HEK293T (cell line): ENCODE measurements at regions not wholly inside any gene's neighbourhood (a gene's known extent, or its start where the extent isn't known, plus 50 kb on each side); places are given as distances from the start of the nearest gene placed in this dataset.

Experiments
- BHLHE40 ChIP-seq: fragments of 450-650 bp; IDR thresholded peaks from 2 replicates; pipeline ENCODE4 v1.6.1; 2016; ENCODE audit warnings: mild to moderate bottlenecking, moderate library complexity, borderline replicate concordance
- CTBP1 ChIP-seq: fragments of 450-650 bp; IDR thresholded peaks from 2 replicates; pipeline ENCODE4 v1.6.1; 2016; ENCODE audit warnings: borderline replicate concordance
- FOXK2 ChIP-seq: fragments of 450-650 bp; IDR thresholded peaks from 2 replicates; pipeline ENCODE4 v1.6.1; 2016; ENCODE audit warnings: mild to moderate bottlenecking
- L3MBTL2 ChIP-seq: fragments of 450-650 bp; conservative IDR thresholded peaks from 2 replicates; pipeline ENCODE4 v1.6.1; 2016; ENCODE audit warnings: mild to moderate bottlenecking
- LEF1 ChIP-seq: fragments of 450-650 bp; IDR thresholded peaks from 2 replicates; pipeline ENCODE4 v1.6.1; 2017; ENCODE audit warnings: mild to moderate bottlenecking, borderline replicate concordance
- NFRKB ChIP-seq: fragments of 450-650 bp; IDR thresholded peaks from 2 replicates; pipeline ENCODE4 v1.6.1; 2016; ENCODE audit warnings: mild to moderate bottlenecking, moderate library complexity
- SP1 ChIP-seq: fragments of 450-650 bp; IDR thresholded peaks from 2 replicates; pipeline ENCODE4 v1.6.1; 2017
- SUZ12 ChIP-seq: fragments of 450-650 bp; IDR thresholded peaks from 2 replicates; pipeline ENCODE4 v1.6.1; 2016; ENCODE audit warnings: mild to moderate bottlenecking
- TARDBP ChIP-seq: fragments of 450-650 bp; IDR thresholded peaks from 2 replicates; pipeline ENCODE4 v1.6.1; 2016

DNA sequence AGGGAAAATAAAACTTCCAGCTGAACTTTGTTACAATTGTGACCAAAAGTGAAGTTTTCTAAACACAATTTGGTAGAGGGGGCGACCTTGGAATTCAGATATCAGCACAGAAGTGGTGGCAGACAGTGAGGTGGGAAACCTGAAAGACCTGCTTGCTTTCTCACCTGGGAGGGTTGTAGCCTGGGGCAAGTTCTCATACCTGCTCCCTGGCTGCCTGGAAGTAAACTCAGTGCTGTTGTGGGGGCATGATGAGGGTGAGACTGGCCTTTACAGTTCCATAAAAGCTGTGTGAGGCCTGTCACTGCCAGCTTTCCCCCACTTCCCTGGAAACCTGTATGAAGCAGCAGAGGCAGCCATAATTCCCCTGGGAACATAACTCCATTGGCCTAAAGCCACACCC, 1180.2 kb downstream of the FAM133A start:
- TF ChIP-seq BHLHE40 (no peak), TARDBP (no peak), FOXK2 (no peak), CTBP1 (no peak), SUZ12 (no peak), SP1 (no peak), L3MBTL2 (no peak), NFRKB (no peak), LEF1 (no peak)
